NCI-H526 (cell line): ENCODE measurements at regions not wholly inside any gene's neighbourhood (a gene's known extent, or its start where the extent isn't known, plus 50 kb on each side); places are given as distances from the start of the nearest gene placed in this dataset.

Experiments used
- DNase-seq, 2 experiments: peaks; one replicate each; lab custom pipeline; 2025; lab: John Stamatoyannopoulos, UW

GRCh38 chr6:93083337-93084230 lies 335.8 kb downstream of the EPHA7 start:
- DNase-seq: no peak

- DNase-seq: no peak
Measured at GRCh38 chr6:93081901-93082300, 337.5 kb downstream of the EPHA7 start.

GRCh38 chr6:93079061-93079460 lies 340.3 kb downstream of the EPHA7 start:
- no peak for DNase-seq

- no peak for DNase-seq
Measured at GRCh38 chr6:93073811-93074210, 345.5 kb downstream of the EPHA7 start.

GRCh38 chr6:93069856-93070255 lies 349.5 kb downstream of the EPHA7 start:
- no peak for DNase-seq

- DNase-seq: no peak
Measured at GRCh38 chr6:93059911-93060310, 359.4 kb downstream of the EPHA7 start.

GRCh38 chr6:93057584-93057983 lies 361.8 kb downstream of the EPHA7 start:
- no peak for DNase-seq

GRCh38 chr6:93048381-93048780 lies 371.0 kb downstream of the EPHA7 start:
- DNase-seq: no peak

- no peak for DNase-seq
Measured at GRCh38 chr6:93047033-93047432, 372.3 kb downstream of the EPHA7 start.

- DNase-seq: no peak
Measured at GRCh38 chr6:93045156-93045555, 374.2 kb downstream of the EPHA7 start.

GRCh38 chr6:93040375-93040774 lies 379.0 kb downstream of the EPHA7 start:
- no peak for DNase-seq

- peak; percentile 1 to 16 for DNase-seq
Measured at GRCh38 chr6:93036835-93037234, 382.5 kb downstream of the EPHA7 start.

- no peak for DNase-seq
Measured at GRCh38 chr6:93035756-93036155, 383.6 kb downstream of the EPHA7 start.

- DNase-seq: no peak
Measured at GRCh38 chr6:93021235-93021915, 398.0 kb downstream of the EPHA7 start.

- DNase-seq: no peak
Measured at GRCh38 chr6:93017626-93018025, 401.7 kb downstream of the EPHA7 start.

- DNase-seq: peak in 1 of 2 experiments; percentile 19
Measured at GRCh38 chr6:93017213-93017612, 402.1 kb downstream of the EPHA7 start.

- DNase-seq: no peak
Measured at GRCh38 chr6:93013054-93013453, 406.3 kb downstream of the EPHA7 start.

GRCh38 chr6:93008375-93008774 lies 411.0 kb downstream of the EPHA7 start:
- no peak for DNase-seq

GRCh38 chr6:92989656-92990055 lies 429.7 kb downstream of the EPHA7 start:
- DNase-seq: no peak

GRCh38 chr6:92979281-92979680 lies 440.1 kb downstream of the EPHA7 start:
- no peak for DNase-seq

GRCh38 chr6:92977018-92977417 lies 442.3 kb downstream of the EPHA7 start:
- no peak for DNase-seq

GRCh38 chr6:92967362-92967761 lies 452.0 kb downstream of the EPHA7 start:
- DNase-seq: no peak

GRCh38 chr6:92962846-92963245 lies 456.5 kb downstream of the EPHA7 start:
- DNase-seq: no peak
